ENCODE measurements at regions not wholly inside any gene's neighbourhood (a gene's known extent, or its start where the extent isn't known, plus 50 kb on each side); places are given as distances from the start of the nearest gene placed in this dataset.

DNA sequence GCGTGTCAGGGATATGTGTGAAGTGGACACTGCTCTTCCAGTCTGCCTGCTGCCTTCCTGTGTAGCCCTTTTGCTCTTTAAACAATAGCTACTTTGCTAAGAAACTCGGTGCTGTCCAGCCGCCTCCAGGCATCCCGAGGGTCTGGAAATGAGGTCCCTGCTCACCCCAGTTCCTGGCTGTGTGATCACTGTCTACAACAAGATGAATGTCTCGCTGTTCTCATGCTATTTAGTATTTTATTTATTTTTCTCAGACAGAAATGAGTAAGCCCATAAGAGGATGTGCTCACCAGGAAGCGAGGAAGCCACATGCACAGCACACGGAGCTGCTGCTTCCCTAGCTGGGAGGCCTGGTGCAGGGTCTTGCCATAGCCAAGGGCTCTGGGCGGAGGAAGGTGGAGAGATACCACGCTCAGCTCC lies 167.0 kb upstream of the PITRM1 start:
- TF ChIP-seq, protein P1, sequence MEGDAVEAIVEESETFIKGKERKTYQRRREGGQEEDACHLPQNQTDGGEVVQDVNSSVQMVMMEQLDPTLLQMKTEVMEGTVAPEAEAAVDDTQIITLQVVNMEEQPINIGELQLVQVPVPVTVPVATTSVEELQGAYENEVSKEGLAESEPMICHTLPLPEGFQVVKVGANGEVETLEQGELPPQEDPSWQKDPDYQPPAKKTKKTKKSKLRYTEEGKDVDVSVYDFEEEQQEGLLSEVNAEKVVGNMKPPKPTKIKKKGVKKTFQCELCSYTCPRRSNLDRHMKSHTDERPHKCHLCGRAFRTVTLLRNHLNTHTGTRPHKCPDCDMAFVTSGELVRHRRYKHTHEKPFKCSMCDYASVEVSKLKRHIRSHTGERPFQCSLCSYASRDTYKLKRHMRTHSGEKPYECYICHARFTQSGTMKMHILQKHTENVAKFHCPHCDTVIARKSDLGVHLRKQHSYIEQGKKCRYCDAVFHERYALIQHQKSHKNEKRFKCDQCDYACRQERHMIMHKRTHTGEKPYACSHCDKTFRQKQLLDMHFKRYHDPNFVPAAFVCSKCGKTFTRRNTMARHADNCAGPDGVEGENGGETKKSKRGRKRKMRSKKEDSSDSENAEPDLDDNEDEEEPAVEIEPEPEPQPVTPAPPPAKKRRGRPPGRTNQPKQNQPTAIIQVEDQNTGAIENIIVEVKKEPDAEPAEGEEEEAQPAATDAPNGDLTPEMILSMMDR (IDR thresholded peaks at IDR 0.05), result no peak
- no peak for TF ChIP-seq POLR2A (IDR thresholded peaks at IDR 0.05)
